B cell (primary cell): ENCODE measurements at regions not wholly inside any gene's neighbourhood (a gene's known extent, or its start where the extent isn't known, plus 50 kb on each side); places are given as distances from the start of the nearest gene placed in this dataset.

Source experiments
- ATAC-seq: fragments of 200-7000 bp; cut with Tn5 transposase; one replicate; pipeline ENCODE4 v1.10.0; 2021; ENCODE audit warnings: low read depth, mild to moderate bottlenecking, moderate number of reproducible peaks, moderate library complexity
- CTCF ChIA-PET: fragments of 350-600 bp; sonication (Branson Sonifier 250); formaldehyde crosslinking; loops from one replicate; lab custom pipeline; 2021; ENCODE audit warnings: antibody characterized with exemption, inconsistent platforms; lab: Charles Lee
- POLR2A ChIA-PET: fragments of 350-600 bp; sonication (Branson Sonifier 250); formaldehyde crosslinking; loops from one replicate; lab custom pipeline; 2021; ENCODE audit warnings: antibody characterized with exemption; lab: Charles Lee
- DNase-seq: peaks from one replicate; pipeline ENCODE4 v3.0.0; 2013
- H2AFZ ChIP-seq: 2 replicates; pipeline ENCODE4 v1.6.1; 2012; ENCODE audit warnings: mild to moderate bottlenecking, low read depth, low read length; ENCODE audit not compliant: insufficient read depth, poor library complexity, severe bottlenecking
- H3K27ac ChIP-seq, 2 donors: 1 replicate in 1 of 2; 2 replicates in 1 of 2; pipeline ENCODE4 v1.5.1; 2012 to 2013; ENCODE audit warnings: low read length in 2 of 2, mild to moderate bottlenecking in 2 of 2, moderate library complexity in 1 of 2
- H3K27me3 ChIP-seq, 4 experiments: fragments of 200-600 bp in 1 of 4; sonication (generic) in 1 of 4; replicated peaks in 1 of 4; 1 replicate in 2 of 4; 2 replicates in 2 of 4; pipeline versions ENCODE4 v1.6.1 to v1.7.0; 2013 to 2016; ENCODE audit warnings: low read length in 3 of 4, mild to moderate bottlenecking in 2 of 4, mixed read lengths in 1 of 4, moderate library complexity in 1 of 4; ENCODE audit not compliant: insufficient read depth in 4 of 4, control insufficient read depth in 3 of 4; ENCODE audit errors: control extremely low read depth in 1 of 4
- H3K36me3 ChIP-seq, 2 experiments: replicated peaks in 1 of 2; 1 replicate in 1 of 2; 2 replicates in 1 of 2; pipeline versions ENCODE4 v1.6.1 to v1.7.1; 2013; ENCODE audit warnings: low read length in 1 of 2; ENCODE audit not compliant: insufficient read depth in 2 of 2, control insufficient read depth in 1 of 2; ENCODE audit errors: control extremely low read depth in 1 of 2, extremely low read depth in 1 of 2
- H3K4me1 ChIP-seq, 2 donors: fragments of 200-600 bp in 1 of 2; sonication (generic) in 1 of 2; 1 replicate in 1 of 2; 2 replicates in 1 of 2; pipeline versions ENCODE4 v1.5.1 to v1.6.1; 2013 to 2017; ENCODE audit warnings: low read length in 2 of 2; ENCODE audit not compliant: control insufficient read depth in 2 of 2, insufficient read depth in 2 of 2
- H3K4me2 ChIP-seq: replicated peaks from 2 replicates; pipeline ENCODE3; 2012; ENCODE audit warnings: mild to moderate bottlenecking, low read depth, low read length; ENCODE audit not compliant: poor library complexity, severe bottlenecking
- H3K4me3 ChIP-seq, 5 experiments: fragments of 200-600 bp in 1 of 5; sonication (generic) in 1 of 5; 1 replicate in 3 of 5; 2 replicates in 2 of 5; pipeline versions ENCODE4 v1.5.1 to v1.7.0; 2011 to 2016; ENCODE audit warnings: low read length in 4 of 5, mild to moderate bottlenecking in 4 of 5, low read depth in 2 of 5, control low read depth in 1 of 5, moderate library complexity in 1 of 5; ENCODE audit not compliant: insufficient read depth in 1 of 5; ENCODE audit errors: control extremely low read depth in 1 of 5, extremely low read depth in 1 of 5
- H3K79me2 ChIP-seq: fragments of 200-600 bp; sonication (generic); one replicate; pipeline ENCODE4 v1.6.0; 2016; ENCODE audit warnings: low read length; ENCODE audit not compliant: control insufficient read depth, insufficient read depth
- H3K9ac ChIP-seq: fragments of 200-600 bp; sonication (generic); 2 replicates; pipeline ENCODE4 v1.6.1; 2017; ENCODE audit warnings: mild to moderate bottlenecking, low read length, moderate library complexity
- H3K9me3 ChIP-seq, 3 donors: one replicate each; pipeline versions ENCODE4 v1.6.1 to v1.7.1; 2013; ENCODE audit warnings: low read length in 2 of 3; ENCODE audit not compliant: control insufficient read depth in 2 of 3, insufficient read depth in 1 of 3; ENCODE audit errors: control extremely low read depth in 1 of 3
- H4K20me1 ChIP-seq: 2 replicates; pipeline ENCODE4 v1.6.0; 2012; ENCODE audit warnings: mild to moderate bottlenecking, low read length; ENCODE audit not compliant: insufficient read depth, control insufficient read depth, poor library complexity, severe bottlenecking
- H3K27ac Mint-ChIP-seq: one replicate; pipeline ENCODE4 v1.8.0; 2021; ENCODE audit warnings: mixed read lengths
- H3K27me3 Mint-ChIP-seq: one replicate; pipeline ENCODE4 v1.8.0; 2021; ENCODE audit warnings: mixed read lengths
- H3K4me1 Mint-ChIP-seq: one replicate; pipeline ENCODE4 v1.8.0; 2021; ENCODE audit warnings: mixed read lengths
- H3K4me3 Mint-ChIP-seq: one replicate; pipeline ENCODE4 v1.8.0; 2021; ENCODE audit warnings: mixed read lengths
- H3K9me3 Mint-ChIP-seq: one replicate; pipeline ENCODE4 v1.8.0; 2022; ENCODE audit warnings: mixed read lengths; ENCODE audit not compliant: insufficient read depth
- EZH2 ChIP-seq: IDR thresholded peaks from 2 replicates; pipeline ENCODE4 v1.6.1; 2012; ENCODE audit warnings: borderline replicate concordance, low read depth, mild to moderate bottlenecking, moderate library complexity, low read length; ENCODE audit not compliant: insufficient read depth, poor library complexity, severe bottlenecking
- whole genome bisulfite sequencing: methylation state at CpG from one replicate; pipeline ENCODE4 v1.1.5; 2013; ENCODE audit warnings: missing lambda C conversion rate; ENCODE audit not compliant: insufficient coverage; 5-methylcytosine and 5-hydroxymethylcytosine counted together
- intact Hi-C: fragments of 100-400 bp; cut with micrococcal nuclease; formaldehyde crosslinking; loops from one replicate; pipeline ENCODE4 v1.10.0; 2022
- TF ChIP-seq, protein P1 (sequence below): fragments of 200-600 bp; IDR thresholded peaks from one replicate; pipeline ENCODE4 v1.8.0; 2022; ENCODE audit warnings: antibody characterized with exemption, mild to moderate bottlenecking

GRCh38 chr7:4610768-4611467, 71.2 kb upstream of the FOXK1 start:
- H3K27me3 Mint-ChIP-seq, result peaks cover 26% of the 10 kb centered on the region
- POLR2A ChIA-PET, result no interaction called here
- H3K4me1 ChIP-seq, result peaks cover 10 to 13% of the 10 kb centered on the region in 2 donors
- CTCF ChIA-PET, result interaction anchor here (0.8 to 2.2 kb wide), 7 partner anchors 135 to 476 kb away, joined by 3 to 21 read pairs (median 5); no protein-coding TSS in a partner anchor
- no peak for TF ChIP-seq EZH2
- TF ChIP-seq, protein P1, sequence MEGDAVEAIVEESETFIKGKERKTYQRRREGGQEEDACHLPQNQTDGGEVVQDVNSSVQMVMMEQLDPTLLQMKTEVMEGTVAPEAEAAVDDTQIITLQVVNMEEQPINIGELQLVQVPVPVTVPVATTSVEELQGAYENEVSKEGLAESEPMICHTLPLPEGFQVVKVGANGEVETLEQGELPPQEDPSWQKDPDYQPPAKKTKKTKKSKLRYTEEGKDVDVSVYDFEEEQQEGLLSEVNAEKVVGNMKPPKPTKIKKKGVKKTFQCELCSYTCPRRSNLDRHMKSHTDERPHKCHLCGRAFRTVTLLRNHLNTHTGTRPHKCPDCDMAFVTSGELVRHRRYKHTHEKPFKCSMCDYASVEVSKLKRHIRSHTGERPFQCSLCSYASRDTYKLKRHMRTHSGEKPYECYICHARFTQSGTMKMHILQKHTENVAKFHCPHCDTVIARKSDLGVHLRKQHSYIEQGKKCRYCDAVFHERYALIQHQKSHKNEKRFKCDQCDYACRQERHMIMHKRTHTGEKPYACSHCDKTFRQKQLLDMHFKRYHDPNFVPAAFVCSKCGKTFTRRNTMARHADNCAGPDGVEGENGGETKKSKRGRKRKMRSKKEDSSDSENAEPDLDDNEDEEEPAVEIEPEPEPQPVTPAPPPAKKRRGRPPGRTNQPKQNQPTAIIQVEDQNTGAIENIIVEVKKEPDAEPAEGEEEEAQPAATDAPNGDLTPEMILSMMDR, result peak; percentile 90
- ATAC-seq (peak; percentile 83), DNase-seq (peak; percentile 75)
- H3K9me3 Mint-ChIP-seq, result no peaks in the 10 kb centered on the region
- H3K4me1 Mint-ChIP-seq, result peaks cover 12% of the 10 kb centered on the region
- no peaks in the 10 kb centered on the region for H3K9me3 ChIP-seq
- no peak overlapping the region for H2AFZ ChIP-seq
- H3K79me2 ChIP-seq, result no peaks in the 10 kb centered on the region
- H4K20me1 ChIP-seq, result no peaks in the 10 kb centered on the region
- no peak overlapping the region for H3K4me2 ChIP-seq
- no peak overlapping the region for H3K4me3 ChIP-seq
- no peak overlapping the region for H3K27ac ChIP-seq
- no peak overlapping the region for H3K27ac Mint-ChIP-seq
- peaks cover 0 to 3% (median 0%) of the 10 kb centered on the region in 4 experiments for H3K27me3 ChIP-seq
- H3K4me3 Mint-ChIP-seq, result no peak overlapping the region
- intact Hi-C loops, result loop anchor here (1.0 kb wide), 2 partner anchors 30 to 73 kb away; no protein-coding TSS in a partner anchor
- WGBS, result 40% methylated on average over 5 of the region's 8 CpGs
- no peaks in the 10 kb centered on the region for H3K36me3 ChIP-seq
- H3K9ac ChIP-seq, result no peak overlapping the region

- Histone ChIP-seq H3K36me3 (no peaks in the 10 kb centered on the region), H4K20me1 (no peaks in the 10 kb centered on the region), H2AFZ (no peak overlapping the region), H3K27me3 (peaks cover 0 to 3% (median 0%) of the 10 kb centered on the region in 4 experiments), H3K79me2 (no peaks in the 10 kb centered on the region), H3K27ac (no peak overlapping the region), H3K4me2 (no peak overlapping the region), H3K4me3 (no peak overlapping the region), H3K4me1 (peaks cover 10 to 13% of the 10 kb centered on the region in 2 donors), H3K9ac (no peak overlapping the region), H3K9me3 (no peaks in the 10 kb centered on the region)
- Mint-ChIP-seq H3K27me3 (peaks cover 26% of the 10 kb centered on the region), H3K9me3 (no peaks in the 10 kb centered on the region), H3K27ac (no peak overlapping the region), H3K4me1 (peaks cover 12% of the 10 kb centered on the region), H3K4me3 (no peak overlapping the region)
- DNase-seq (no peak), ATAC-seq (no peak)
- ChIA-PET CTCF (interaction anchor here (0.6 to 2.2 kb wide), 10 partner anchors 33 to 906 kb away, joined by 3 to 21 read pairs (median 4); no protein-coding TSS in a partner anchor), POLR2A (no interaction called here)
- intact Hi-C loops, result no loop called here
- 98% methylated on average over 11 of the region's 13 CpGs for WGBS
- TF ChIP-seq EZH2, result no peak
- TF ChIP-seq, protein P1, result no peak
Observed at GRCh38 chr7:4612237-4612636, 69.9 kb upstream of the FOXK1 start.
